Skeletal muscle satellite cell (primary cell): ENCODE measurements at regions not wholly inside any gene's neighbourhood (a gene's known extent, or its start where the extent isn't known, plus 50 kb on each side); places are given as distances from the start of the nearest gene placed in this dataset.
"Not testable (repeated sequence)": the region's sequence is repeated elsewhere in the genome, so short reads cannot be mapped to it uniquely, and the experiment has no call there.

Experiments
- H3K27me3 ChIP-seq: 2 replicates; pipeline ENCODE4 v1.7.0; 2013; ENCODE audit warnings: low read length; ENCODE audit not compliant: control insufficient read depth, insufficient read depth
- H3K36me3 ChIP-seq: 2 replicates; pipeline ENCODE4 v1.7.0; 2013; ENCODE audit warnings: mild to moderate bottlenecking, control low read depth, low read length; ENCODE audit not compliant: insufficient read depth
- H3K4me1 ChIP-seq: 2 replicates; pipeline ENCODE4 v1.7.0; 2013; ENCODE audit warnings: low read length; ENCODE audit not compliant: control insufficient read depth, insufficient read depth
- H3K4me2 ChIP-seq: 2 replicates; pipeline ENCODE4 v1.7.0; 2013; ENCODE audit warnings: mild to moderate bottlenecking, low read length
- H3K4me3 ChIP-seq: 2 replicates; pipeline ENCODE4 v1.7.0; 2013; ENCODE audit warnings: low read length
- H3K9ac ChIP-seq: 2 replicates; pipeline ENCODE4 v1.7.0; 2013; ENCODE audit warnings: mild to moderate bottlenecking, low read depth, low read length, moderate library complexity
- H3K9me3 ChIP-seq: replicated peaks from 2 replicates; pipeline ENCODE4 v1.7.0; 2013; ENCODE audit warnings: mild to moderate bottlenecking, control low read depth, low read length

GRCh38 chr11:81331611-81332235 is 1401.9 kb downstream of the FAM181B start:
- Histone ChIP-seq H3K9ac (no peak overlapping the region), H3K4me2 (no peak overlapping the region), H3K27me3 (no peaks in the 10 kb centered on the region), H3K4me3 (no peak overlapping the region), H3K36me3 (no peaks in the 10 kb centered on the region), H3K4me1 (no peaks in the 10 kb centered on the region), H3K9me3 (peaks cover 5% of the 10 kb centered on the region)

- Histone ChIP-seq H3K4me1 (no peaks in the 10 kb centered on the region), H3K36me3 (no peaks in the 10 kb centered on the region), H3K4me3 (no peak overlapping the region), H3K9ac (no peak overlapping the region), H3K27me3 (no peaks in the 10 kb centered on the region), H3K9me3 (peaks cover 5% of the 10 kb centered on the region), H3K4me2 (no peak overlapping the region)
Measured at GRCh38 chr11:81331088-81331487, 1402.6 kb downstream of the FAM181B start.

- Histone ChIP-seq H3K4me2 (no peak overlapping the region), H3K27me3 (no peaks in the 10 kb centered on the region), H3K4me1 (no peaks in the 10 kb centered on the region), H3K9me3 (peaks cover 10% of the 10 kb centered on the region), H3K9ac (no peak overlapping the region), H3K4me3 (no peak overlapping the region), H3K36me3 (no peaks in the 10 kb centered on the region)
Measured at GRCh38 chr11:81303038-81303664, 1430.5 kb downstream of the FAM181B start.

GRCh38 chr11:81301166-81301830 is 1432.4 kb downstream of the FAM181B start:
- Histone ChIP-seq H3K27me3 (no peaks in the 10 kb centered on the region), H3K4me3 (no peak overlapping the region), H3K4me2 (no peak overlapping the region), H3K36me3 (no peaks in the 10 kb centered on the region), H3K4me1 (no peaks in the 10 kb centered on the region), H3K9ac (no peak overlapping the region), H3K9me3 (peaks cover 7% of the 10 kb centered on the region)

- no peaks in the 10 kb centered on the region for H3K27me3 ChIP-seq
- no peak overlapping the region for H3K4me3 ChIP-seq
- H3K4me1 ChIP-seq = no peaks in the 10 kb centered on the region
- peaks cover 9% of the 10 kb centered on the region for H3K9me3 ChIP-seq
- H3K4me2 ChIP-seq = no peak overlapping the region
- H3K9ac ChIP-seq = no peak overlapping the region
- H3K36me3 ChIP-seq = no peaks in the 10 kb centered on the region
Measured at GRCh38 chr11:81286959-81287358, 1446.7 kb downstream of the FAM181B start.

GRCh38 chr11:81286550-81286949 is 1447.1 kb downstream of the FAM181B start:
- Histone ChIP-seq H3K4me2 (no peak overlapping the region), H3K9me3 (peaks cover 11% of the 10 kb centered on the region), H3K4me1 (no peaks in the 10 kb centered on the region), H3K4me3 (no peak overlapping the region), H3K27me3 (no peaks in the 10 kb centered on the region), H3K36me3 (no peaks in the 10 kb centered on the region), H3K9ac (no peak overlapping the region)

- not testable (repeated sequence) for H3K9ac ChIP-seq, H3K4me3 ChIP-seq, H3K36me3 ChIP-seq, H3K4me2 ChIP-seq, H3K9me3 ChIP-seq, H3K4me1 ChIP-seq, H3K27me3 ChIP-seq
Measured at GRCh38 chr11:81280228-81280627, 1453.4 kb downstream of the FAM181B start.

- Histone ChIP-seq H3K4me1 (no peaks in the 10 kb centered on the region), H3K4me3 (no peak overlapping the region), H3K9ac (no peak overlapping the region), H3K27me3 (no peaks in the 10 kb centered on the region), H3K9me3 (peaks cover 6% of the 10 kb centered on the region), H3K36me3 (no peaks in the 10 kb centered on the region), H3K4me2 (no peak overlapping the region)
Measured at GRCh38 chr11:81278991-81279390, 1454.7 kb downstream of the FAM181B start.

- H3K9ac ChIP-seq = no peak overlapping the region
Measured at GRCh38 chr11:81270686-81271085, 1463.0 kb downstream of the FAM181B start.

GRCh38 chr11:81267246-81267645 is 1466.4 kb downstream of the FAM181B start:
- Histone ChIP-seq H3K4me3 (no peak overlapping the region), H3K9me3 (no peaks in the 10 kb centered on the region), H3K9ac (no peak overlapping the region), H3K4me1 (no peaks in the 10 kb centered on the region), H3K27me3 (no peaks in the 10 kb centered on the region), H3K36me3 (no peaks in the 10 kb centered on the region), H3K4me2 (no peak overlapping the region)

More at GRCh38 chr11:81270686-81271085, 1463.0 kb downstream of the FAM181B start:
- Histone ChIP-seq H3K4me2 (no peak overlapping the region), H3K4me1 (no peaks in the 10 kb centered on the region), H3K27me3 (no peaks in the 10 kb centered on the region), H3K9me3 (no peaks in the 10 kb centered on the region), H3K36me3 (no peaks in the 10 kb centered on the region), H3K4me3 (no peak overlapping the region)

- Histone ChIP-seq H3K4me2 (no peak overlapping the region), H3K36me3 (no peaks in the 10 kb centered on the region), H3K4me3 (no peak overlapping the region), H3K9ac (no peak overlapping the region), H3K27me3 (no peaks in the 10 kb centered on the region), H3K4me1 (no peaks in the 10 kb centered on the region), H3K9me3 (no peaks in the 10 kb centered on the region)
Measured at GRCh38 chr11:81259471-81259870, 1474.2 kb downstream of the FAM181B start.

GRCh38 chr11:81255895-81256294 is 1477.8 kb downstream of the FAM181B start:
- Histone ChIP-seq H3K4me1 (no peaks in the 10 kb centered on the region), H3K4me2 (no peak overlapping the region), H3K9ac (no peak overlapping the region), H3K27me3 (no peaks in the 10 kb centered on the region), H3K36me3 (no peaks in the 10 kb centered on the region), H3K4me3 (no peak overlapping the region), H3K9me3 (peaks cover 5% of the 10 kb centered on the region)
